Ureter (tissue), 1 donor: ENCODE measurements at regions not wholly inside any gene's neighbourhood (a gene's known extent, or its start where the extent isn't known, plus 50 kb on each side); places are given as distances from the start of the nearest gene placed in this dataset.

Experiments used
- DNase-seq: peaks from one replicate; pipeline ENCODE4 v3.0.0-alpha.2; 2020; ENCODE audit warnings: low spot score
- donor health status: DM: yes; HTN: yes; CAD: no.

DNA sequence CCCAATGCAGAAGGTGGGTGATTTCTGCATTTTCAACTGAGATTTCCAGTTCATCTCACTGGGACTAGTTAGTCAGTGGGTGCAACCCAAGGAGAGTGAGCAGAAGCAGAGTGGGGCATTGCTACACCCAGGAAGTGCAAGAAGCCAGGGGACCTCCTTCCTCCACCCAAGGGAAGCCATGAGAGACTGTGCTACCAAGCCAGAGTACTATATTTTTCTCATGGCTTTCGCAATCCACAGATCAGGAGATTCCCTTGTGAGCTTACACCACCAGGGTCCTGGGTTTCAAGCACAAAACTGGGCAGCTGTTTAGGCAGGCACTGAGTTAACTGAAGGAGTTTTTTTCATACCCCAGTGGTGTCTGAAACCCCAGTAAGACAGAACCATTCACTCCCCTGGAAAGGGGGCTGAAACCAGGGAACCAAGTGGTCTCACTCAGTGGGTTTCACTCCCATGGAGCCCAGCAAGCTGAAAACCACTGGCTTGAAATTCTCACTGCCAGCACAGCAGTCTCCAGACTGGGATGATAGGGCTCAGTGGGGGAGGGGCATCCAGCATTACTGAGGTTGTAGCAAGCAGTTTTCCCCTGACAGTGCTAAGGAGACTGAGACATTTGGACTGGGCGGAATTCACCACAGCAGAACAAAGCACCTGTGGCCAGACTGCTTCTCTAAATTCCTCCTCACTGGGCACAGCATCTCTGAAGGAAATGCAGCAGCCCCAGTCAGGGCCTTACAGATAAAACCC lies 903.4 kb downstream of the TECRL start:
- no peak for DNase-seq

DNA sequence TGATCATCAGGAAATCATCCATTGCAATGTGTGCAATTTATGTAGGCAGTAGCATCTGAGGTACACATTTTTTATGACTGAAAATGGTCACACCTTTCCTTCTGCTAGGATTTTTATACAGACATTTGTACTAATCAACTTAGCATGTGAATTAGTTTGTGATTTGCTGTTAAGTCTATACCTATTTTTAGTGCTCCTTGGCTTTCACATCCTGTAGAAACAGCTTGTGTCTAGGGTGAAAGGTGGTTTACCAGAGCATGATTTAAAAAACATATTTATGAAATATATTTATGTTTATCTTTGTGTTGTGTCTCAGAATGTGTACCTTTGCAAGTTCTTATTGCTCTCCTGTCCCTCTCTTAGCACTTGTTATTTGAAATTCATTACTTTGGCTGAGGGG lies 916.0 kb downstream of the TECRL start:
- no peak for DNase-seq

DNA sequence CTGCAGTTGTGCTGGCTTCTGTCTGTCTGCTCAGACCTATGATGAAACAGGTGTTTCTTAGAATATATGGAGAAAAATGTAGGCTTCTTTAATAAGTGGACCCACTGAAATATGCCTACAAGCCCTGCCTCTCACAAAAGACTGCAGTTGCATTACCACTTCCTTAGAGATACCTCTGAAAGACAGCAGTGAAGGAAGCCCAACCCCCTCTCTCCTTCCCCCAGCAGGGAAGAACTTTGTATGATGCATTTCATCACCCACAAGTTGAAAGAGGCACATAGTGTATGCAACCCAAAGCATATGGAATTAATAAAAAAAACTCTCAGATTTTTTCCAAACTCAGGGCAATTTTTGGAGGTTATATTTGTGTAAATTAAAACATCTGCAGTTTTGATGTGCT lies 916.7 kb downstream of the TECRL start:
- DNase-seq: no peak

DNA sequence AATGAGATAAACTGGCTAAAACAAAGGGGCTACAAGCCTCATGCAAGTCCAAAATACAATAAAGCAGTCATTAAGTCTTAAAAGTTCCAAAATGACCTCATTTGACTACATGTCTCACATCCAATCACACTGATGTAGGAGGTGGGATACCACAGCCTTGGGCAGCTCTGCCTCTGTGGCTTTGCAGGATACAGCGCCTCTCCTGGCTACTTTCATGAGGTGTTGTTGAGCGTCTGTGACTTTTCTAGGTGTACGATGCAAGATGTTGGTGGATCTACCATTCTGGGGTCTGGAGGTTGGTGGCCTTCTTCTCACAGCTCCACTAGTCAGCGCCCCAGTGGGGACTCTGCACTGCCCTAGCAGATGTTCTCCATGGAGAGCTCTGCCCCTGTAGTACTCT lies 944.9 kb downstream of the TECRL start:
- DNase-seq: no peak

GRCh38 chr4:63460075-63460474 lies 949.2 kb downstream of the TECRL start:
- no peak for DNase-seq

DNA sequence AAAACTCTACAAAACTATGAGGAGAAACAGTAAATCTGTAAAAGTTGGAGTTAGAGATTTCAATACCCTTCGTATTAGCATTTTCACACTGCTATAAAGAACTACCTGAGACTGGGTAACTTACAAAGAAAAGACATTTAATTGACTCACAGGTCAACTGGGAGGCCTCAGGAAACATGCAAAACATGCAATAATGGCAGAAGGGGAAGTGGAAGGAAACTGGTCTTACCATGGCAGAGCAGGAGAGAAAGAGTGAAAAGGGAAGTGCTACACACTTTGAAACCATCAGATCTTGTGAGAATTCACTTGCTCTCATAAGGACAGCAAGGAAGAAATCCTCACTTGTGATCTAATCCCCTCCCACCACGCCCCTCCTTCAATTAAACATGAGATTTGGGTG lies 949.9 kb downstream of the TECRL start:
- DNase-seq: no peak

DNA sequence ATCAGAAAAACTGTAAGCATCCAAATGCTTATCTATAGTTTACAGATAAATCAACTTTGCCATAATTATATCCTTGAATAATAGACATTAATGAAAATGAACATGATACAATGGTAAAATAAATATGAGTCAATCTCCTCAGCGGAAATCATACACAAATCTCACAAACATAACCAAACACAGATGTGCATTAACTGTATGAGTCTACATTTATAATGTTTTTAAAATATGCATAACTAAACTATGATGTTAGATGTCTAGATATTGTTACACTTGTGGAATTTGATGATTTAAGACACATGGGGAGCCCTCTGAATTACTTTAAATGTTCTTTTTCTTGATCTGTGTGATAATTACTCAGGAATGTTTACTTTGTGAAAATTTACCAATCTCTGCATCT lies 951.2 kb downstream of the TECRL start:
- DNase-seq: no peak

DNA sequence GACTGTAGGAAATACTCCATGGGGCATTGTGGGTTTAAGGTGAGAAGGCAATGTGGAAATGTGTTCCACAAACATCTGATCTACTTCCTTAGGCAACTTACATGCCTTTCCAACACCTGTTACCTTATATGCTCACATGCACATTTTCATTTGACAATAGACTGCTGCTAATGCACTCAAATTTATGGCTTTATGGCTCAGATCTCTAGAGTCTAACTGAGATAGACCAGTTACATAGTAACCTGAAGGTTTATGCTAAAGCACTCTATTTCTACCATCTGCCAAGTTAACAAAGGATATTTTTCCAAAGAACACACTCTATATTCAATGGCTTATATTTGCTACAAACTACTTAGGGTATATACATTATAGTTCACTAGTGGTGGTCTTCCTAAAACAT lies 969.0 kb downstream of the TECRL start:
- DNase-seq: no peak

- no peak for DNase-seq
These were observed 979.1 kb downstream of the TECRL start for GRCh38 chr4:63430105-63430504.

DNA sequence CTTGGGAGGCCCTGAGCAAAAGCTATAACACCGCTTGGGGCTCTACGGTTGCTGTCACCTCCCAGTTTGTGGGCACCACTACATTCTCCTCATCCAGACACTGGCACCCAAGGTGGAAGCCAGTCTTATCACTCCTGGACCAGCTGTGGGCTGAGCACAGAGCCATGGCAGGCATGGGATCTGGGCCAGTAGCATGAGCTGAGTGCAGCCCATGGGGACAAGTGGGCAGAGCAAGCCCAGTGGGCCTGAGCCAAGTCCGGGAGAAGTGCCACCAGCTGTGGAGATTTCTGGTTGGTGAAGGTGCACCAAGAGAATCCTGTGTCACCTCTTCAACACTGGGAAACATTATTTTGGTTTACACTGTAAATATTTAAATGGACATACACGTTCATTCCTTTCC lies 1013.0 kb downstream of the TECRL start:
- no peak for DNase-seq

DNA sequence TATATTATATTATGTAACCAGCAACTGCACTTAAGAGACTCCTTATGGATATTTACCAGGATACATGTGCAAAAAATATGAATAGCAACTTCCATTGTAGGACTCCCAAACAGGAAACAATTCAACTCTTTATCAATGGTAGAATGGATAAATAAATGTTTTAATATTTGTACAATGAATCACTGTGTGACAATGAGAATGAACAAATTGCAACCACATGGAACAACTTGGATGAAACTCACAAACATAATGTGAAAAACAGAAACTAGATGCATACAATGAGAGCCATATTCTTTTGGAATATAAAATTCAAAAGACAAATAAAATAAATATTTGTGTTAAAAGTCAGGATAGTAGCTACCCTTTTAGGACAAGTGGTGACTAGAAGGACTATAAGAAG lies 1015.7 kb downstream of the TECRL start:
- DNase-seq: no peak

GRCh38 chr4:63379750-63380522 lies 1029.3 kb downstream of the TECRL start:
- no peak for DNase-seq

GRCh38 chr4:63371001-63371400 lies 1038.2 kb downstream of the TECRL start:
- no peak for DNase-seq

DNA sequence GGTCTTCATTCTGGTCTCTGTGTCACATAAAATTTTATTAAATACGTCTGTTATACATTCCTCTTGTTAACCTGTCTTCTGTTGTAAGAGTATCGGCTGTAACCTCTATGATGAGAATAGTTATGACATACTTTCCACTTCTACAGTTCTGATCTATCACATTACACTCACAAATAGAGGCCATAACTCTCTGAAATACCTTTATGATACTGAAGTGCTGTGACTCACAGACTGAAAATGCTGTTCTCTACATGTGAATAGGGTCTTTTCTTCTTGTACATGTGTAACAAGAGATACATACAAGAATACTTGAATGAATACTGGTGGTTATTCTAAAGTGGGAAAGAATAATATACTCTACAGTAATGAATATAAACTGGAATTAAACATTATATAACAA lies 1047.6 kb downstream of the TECRL start:
- DNase-seq: no peak

GRCh38 chr4:63361066-63361465 lies 1048.2 kb downstream of the TECRL start:
- DNase-seq: no peak

- DNase-seq: no peak
These were observed 1059.6 kb downstream of the TECRL start for GRCh38 chr4:63349674-63350025.

DNA sequence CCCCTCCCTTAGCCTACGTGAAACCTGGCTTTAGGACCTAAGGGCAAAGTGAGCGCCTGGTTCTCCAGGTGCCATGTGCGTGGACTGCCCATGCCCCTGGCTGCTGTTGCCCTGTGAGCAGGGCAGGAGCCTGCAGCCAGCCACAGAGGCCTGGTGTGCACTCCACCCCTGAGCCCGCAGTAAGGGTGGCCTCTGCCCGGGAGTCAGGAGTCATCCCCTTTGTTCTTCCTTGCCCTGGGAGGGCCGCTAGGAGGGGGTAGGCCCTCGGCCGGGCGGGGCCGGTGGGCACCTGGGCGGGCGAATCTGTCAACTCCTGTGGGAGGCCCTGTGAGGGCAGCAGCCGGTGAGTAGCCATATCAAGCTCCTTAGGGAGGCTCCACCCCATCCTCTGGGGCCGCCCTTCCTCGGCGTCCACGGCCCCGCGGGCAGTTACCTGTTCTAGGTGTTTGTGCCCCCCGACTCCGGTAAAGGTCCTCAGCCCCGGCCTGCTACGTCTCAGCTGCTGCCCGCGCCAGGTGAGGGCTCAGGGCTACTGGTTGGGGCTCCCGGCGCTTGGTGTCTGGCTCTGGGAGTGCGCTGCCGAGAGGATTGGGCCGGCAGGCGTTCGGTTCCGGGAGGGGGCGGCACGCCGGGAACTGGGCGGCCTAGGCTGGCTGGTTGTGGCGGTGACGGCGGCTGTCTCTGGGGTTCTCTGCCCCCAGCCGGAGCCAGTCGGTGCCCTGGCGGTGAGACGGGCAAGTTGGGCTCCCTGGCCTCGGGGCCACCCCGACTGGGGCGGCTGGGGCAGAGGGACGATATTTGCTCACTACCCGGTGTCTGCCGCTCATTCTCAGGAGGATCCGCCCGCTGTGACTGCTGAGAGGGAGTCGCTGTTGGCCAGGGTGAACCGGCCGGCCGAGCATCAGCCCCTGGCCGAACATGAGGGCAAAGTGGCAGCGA lies 1060.2 kb downstream of the TECRL start:
- DNase-seq: no peak

GRCh38 chr4:63325140-63325539 lies 1084.1 kb downstream of the TECRL start:
- no peak for DNase-seq

DNA sequence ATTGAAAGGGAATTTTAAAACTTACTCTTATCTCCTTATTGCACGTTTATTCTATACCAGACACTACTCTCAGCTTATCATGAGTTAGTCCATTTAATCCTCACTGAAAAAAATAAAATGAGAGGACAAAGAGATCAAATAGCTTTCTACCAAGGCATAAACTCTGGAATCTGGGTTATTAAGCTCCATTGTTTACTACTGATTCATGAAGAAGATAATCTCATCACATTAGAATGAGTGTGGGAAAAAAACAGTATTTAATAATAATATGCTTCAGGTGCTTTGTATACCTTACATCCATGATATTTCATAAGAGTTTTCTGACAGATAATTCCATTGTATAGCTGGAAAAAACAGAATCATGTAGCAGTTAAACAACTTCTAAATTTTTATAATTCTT lies 1092.6 kb downstream of the TECRL start:
- no peak for DNase-seq

DNA sequence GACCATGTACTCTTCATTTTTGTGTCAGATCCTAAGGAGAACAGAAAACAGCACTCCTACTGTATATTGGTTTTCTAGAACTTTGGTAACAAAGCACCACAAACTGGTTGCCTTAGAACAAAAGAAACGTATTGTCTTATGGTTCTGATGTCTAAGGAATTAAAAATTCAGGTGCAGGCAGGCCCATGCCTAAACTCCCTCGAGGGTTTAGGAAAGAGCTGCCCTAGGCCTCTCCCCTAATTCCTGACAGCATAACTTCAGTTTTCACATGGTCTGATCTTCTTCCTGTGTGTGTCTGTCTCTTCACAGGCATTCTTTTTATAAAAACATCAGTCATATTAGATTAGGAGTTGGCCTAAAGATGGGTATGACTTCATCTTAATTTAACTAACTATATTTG lies 1093.6 kb downstream of the TECRL start:
- no peak for DNase-seq

DNA sequence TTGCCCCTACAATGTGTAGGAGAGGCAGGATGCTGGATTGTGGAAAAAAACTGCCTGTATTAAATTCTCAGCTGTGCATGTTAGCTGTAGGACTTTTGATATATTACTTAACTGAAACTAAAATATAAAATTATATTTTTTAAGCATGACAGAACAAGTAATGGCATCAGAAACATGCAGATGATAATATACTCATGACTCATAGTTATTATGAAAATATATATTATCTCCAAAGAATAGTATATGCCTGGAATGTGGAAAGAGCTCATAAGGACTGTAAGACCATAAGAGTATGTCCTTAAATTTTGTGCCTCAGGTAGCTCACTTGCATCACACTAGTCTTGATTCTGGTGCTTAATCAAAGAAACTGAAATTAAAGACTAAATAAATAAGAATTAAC lies 1100.6 kb downstream of the TECRL start:
- DNase-seq: no peak

GRCh38 chr4:63302792-63303191 lies 1106.5 kb downstream of the TECRL start:
- DNase-seq: no peak

DNA sequence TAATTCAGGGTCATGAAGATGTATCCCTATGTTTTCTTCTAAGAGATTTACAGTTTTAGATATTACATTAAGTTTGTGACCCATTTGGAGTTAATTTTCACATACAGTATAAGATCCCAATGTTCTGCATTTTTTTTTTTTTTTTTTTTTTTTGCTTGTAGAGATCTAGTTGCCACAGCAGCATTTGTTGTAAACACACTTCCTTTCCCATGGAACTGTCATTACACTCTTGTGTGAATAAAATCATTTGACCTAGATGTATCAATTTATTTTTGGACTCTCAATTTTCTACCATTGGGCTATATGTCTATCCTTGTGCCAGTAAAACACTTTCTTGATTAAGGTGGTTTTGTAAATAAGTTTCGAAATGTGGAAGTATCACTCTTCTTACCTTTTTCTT lies 1107.2 kb downstream of the TECRL start:
- DNase-seq: no peak
